ENCODE measurements at regions not wholly inside any gene's neighbourhood (a gene's known extent, or its start where the extent isn't known, plus 50 kb on each side); places are given as distances from the start of the nearest gene placed in this dataset.

DNA sequence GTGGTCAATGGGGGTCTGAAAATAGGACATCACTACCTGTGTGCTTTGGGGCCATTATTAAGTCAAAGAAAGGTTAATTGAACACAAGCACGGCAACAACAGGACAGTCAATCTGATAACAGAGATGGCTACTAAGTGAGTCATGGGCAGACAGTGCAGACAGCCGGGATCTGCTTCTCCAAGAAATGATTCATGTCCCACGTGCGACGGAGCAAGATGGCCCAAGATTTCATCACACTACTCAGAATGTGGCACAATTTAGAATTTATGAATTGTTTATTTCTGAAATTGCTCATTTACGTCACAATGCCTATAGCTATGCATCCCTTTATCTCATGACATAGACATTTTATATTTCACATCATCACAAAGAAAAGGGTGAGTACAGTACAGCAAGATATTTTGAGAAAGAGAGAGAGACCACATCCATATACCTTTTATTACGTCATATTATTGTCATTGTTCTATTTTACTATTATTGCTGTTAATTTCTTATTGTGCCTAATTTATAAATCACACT lies 770.6 kb upstream of the NR2F2 start (continued):
- TF ChIP-seq, protein P1, sequence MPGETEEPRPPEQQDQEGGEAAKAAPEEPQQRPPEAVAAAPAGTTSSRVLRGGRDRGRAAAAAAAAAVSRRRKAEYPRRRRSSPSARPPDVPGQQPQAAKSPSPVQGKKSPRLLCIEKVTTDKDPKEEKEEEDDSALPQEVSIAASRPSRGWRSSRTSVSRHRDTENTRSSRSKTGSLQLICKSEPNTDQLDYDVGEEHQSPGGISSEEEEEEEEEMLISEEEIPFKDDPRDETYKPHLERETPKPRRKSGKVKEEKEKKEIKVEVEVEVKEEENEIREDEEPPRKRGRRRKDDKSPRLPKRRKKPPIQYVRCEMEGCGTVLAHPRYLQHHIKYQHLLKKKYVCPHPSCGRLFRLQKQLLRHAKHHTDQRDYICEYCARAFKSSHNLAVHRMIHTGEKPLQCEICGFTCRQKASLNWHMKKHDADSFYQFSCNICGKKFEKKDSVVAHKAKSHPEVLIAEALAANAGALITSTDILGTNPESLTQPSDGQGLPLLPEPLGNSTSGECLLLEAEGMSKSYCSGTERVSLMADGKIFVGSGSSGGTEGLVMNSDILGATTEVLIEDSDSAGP (CRISPR knock-in tag; IDR thresholded peaks at IDR 0.05; ENCODE audit: borderline replicate concordance) = no peak
- TF ChIP-seq NFIC (IDR thresholded peaks at IDR 0.05; ENCODE audit: low read length) = no peak
- peak; percentile 81 for TF ChIP-seq CREB1 (IDR thresholded peaks at IDR 0.05)
- TF ChIP-seq CREB1 (CRISPR knock-in tag; IDR thresholded peaks at IDR 0.05) = no peak
- no peak for TF ChIP-seq FOSL2 (CRISPR knock-in tag; IDR thresholded peaks at IDR 0.05)
- TF ChIP-seq, protein P2, sequence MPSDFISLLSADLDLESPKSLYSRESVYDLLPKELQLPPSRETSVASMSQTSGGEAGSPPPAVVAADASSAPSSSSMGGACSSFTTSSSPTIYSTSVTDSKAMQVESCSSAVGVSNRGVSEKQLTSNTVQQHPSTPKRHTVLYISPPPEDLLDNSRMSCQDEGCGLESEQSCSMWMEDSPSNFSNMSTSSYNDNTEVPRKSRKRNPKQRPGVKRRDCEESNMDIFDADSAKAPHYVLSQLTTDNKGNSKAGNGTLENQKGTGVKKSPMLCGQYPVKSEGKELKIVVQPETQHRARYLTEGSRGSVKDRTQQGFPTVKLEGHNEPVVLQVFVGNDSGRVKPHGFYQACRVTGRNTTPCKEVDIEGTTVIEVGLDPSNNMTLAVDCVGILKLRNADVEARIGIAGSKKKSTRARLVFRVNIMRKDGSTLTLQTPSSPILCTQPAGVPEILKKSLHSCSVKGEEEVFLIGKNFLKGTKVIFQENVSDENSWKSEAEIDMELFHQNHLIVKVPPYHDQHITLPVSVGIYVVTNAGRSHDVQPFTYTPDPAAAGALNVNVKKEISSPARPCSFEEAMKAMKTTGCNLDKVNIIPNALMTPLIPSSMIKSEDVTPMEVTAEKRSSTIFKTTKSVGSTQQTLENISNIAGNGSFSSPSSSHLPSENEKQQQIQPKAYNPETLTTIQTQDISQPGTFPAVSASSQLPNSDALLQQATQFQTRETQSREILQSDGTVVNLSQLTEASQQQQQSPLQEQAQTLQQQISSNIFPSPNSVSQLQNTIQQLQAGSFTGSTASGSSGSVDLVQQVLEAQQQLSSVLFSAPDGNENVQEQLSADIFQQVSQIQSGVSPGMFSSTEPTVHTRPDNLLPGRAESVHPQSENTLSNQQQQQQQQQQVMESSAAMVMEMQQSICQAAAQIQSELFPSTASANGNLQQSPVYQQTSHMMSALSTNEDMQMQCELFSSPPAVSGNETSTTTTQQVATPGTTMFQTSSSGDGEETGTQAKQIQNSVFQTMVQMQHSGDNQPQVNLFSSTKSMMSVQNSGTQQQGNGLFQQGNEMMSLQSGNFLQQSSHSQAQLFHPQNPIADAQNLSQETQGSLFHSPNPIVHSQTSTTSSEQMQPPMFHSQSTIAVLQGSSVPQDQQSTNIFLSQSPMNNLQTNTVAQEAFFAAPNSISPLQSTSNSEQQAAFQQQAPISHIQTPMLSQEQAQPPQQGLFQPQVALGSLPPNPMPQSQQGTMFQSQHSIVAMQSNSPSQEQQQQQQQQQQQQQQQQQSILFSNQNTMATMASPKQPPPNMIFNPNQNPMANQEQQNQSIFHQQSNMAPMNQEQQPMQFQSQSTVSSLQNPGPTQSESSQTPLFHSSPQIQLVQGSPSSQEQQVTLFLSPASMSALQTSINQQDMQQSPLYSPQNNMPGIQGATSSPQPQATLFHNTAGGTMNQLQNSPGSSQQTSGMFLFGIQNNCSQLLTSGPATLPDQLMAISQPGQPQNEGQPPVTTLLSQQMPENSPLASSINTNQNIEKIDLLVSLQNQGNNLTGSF (CRISPR knock-in tag; IDR thresholded peaks at IDR 0.05) = no peak
- TF ChIP-seq SP140L (CRISPR knock-in tag; IDR thresholded peaks at IDR 0.05; ENCODE audit: borderline replicate concordance) = no peak
- no peak for TF ChIP-seq NFRKB (IDR thresholded peaks at IDR 0.05)
